Stimulated activated CD8-positive, alpha-beta memory T cell treated with anti-CD3 and anti-CD28 coated beads, Interleukin-2, amount 100 ng/mL, for 48 hours (primary cell): ENCODE measurements at regions not wholly inside any gene's neighbourhood (a gene's known extent, or its start where the extent isn't known, plus 50 kb on each side); places are given as distances from the start of the nearest gene placed in this dataset.
"Not testable (repeated sequence)": the region's sequence is repeated elsewhere in the genome, so short reads cannot be mapped to it uniquely, and the experiment has no call there.

Source experiments
- DNase-seq, 2 donors: peaks; one replicate each; pipeline ENCODE4 v3.0.0-alpha.2; 2020; ENCODE audit warnings: low read depth in 2 of 2

- DNase-seq, result no peak
Measured at GRCh38 chr10:78436706-78437406, 403.2 kb downstream of the RPS24 start.

DNA sequence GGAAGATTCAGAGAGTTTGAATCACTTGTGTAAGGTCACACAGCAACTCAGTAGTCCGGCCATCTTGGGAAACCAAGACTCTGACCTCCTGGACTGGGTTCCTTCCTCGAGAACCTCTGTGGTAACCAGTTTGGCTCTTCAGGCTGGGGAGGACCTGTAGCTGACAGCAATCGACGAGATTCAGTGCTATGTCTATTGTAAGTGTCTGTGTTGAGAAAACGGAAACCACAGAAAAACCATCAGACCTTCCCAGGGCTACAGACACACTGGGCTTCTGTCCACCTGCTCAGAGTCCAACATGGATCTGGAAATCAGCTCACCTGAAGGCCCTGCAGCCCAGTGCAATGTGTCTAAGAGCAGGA lies 403.7 kb downstream of the RPS24 start:
- no peak for DNase-seq

DNA sequence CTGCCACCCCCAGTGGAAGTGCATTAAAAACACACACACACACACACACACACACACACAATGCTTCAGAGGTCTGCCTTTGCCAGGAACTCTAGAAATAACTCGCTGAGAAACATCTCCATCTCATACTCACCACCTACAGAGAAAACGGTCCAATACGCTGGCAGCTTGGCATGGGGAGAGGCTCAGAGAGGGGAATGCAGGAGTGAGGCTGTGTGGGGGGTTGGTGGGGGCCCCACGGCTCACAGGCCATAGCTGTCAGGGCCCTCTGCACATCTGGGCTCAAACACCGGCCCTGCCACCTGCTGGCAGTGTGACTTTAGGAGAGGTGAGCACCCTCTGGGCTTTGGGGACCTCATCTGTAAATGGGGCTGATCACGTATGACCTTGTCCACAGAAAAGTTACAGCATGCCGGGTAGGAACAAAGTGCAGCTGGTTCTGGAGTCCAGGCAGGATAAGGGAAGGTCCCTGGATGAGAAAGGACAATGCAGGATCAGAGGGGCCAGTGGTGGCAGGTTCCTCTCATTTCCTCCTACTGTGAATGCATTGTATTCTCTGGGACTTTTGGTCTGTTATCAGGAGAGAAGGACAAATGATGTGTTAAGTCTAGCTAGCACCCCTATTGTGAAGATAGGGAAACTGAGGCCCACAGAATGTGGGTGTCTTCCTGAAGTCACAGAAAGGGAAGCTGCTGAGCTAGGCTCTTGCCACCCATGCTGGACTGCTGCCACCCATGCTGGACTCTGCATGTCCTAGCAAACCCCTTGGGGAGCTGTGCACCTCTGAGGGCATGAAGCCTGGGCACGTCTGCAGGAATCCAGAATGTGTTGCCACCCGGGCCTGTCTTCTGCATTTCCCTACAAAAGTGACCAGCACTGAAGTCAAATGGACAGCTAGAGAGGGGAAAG lies 404.6 kb downstream of the RPS24 start:
- no peak for DNase-seq

DNA sequence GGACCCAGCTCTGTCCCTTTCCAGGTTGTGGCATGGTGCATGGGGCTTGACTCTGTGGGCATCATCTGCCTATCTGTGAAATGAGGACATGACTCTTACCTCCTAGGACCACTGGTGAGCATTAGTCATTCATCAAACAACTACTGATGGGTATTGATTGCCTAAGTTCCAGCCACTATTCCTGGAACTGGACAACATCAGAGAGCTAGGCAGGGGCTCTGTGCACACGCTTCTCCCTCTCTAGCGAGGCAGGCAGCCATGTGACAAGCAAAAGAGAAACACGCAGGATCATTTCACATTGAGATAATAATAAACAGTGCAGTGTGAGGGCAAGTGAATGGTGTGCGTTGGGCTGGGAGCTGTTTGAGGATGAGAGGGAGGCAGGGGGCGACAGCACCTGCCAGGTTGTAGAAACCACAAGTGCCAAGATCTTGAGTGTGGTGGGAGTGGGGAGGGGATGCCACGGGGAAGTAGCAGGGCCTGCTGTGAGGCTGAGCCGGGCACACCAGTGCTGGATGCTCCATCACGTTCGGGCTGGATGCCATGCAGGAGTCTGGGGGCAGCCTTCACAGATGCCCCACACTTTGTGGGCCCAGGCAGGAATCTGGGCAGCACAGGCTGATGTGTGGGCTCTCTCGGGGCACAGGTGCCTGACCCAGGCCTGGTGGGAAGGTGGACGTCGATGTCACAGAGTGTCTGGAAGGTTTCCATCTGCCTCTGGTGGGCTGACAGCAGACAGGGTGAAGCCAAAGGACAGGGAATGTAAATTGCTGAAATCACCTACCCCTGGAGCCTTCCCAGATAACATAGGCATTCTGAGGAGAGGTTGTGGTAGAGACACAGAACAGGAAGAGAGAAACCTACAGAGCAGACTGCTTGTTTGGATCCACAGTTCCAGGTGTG lies 405.5 kb downstream of the RPS24 start:
- no peak for DNase-seq

DNA sequence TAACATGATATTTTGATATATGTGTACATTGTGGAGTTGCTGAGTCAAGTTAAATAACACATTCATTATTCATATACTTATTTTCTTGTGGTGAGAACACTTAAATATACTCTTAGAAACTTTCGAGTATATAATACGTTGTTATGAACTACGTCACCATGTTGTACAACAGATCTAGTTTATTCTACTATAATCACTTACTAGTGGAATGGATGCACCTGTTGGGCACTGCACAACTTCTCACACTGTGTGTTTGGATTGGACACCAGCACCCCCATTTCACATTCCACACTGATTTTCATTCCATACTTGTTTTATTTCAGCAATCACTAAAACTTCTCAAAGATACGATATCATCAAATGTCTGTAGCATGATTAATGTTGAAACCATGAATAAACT lies 407.3 kb downstream of the RPS24 start:
- DNase-seq, result no peak

- DNase-seq, result no peak
Measured at GRCh38 chr10:78441694-78442093, 408.0 kb downstream of the RPS24 start.

GRCh38 chr10:78442836-78443550 lies 409.3 kb downstream of the RPS24 start:
- DNase-seq, result no peak

GRCh38 chr10:78443900-78444571 lies 410.4 kb downstream of the RPS24 start:
- no peak for DNase-seq

DNA sequence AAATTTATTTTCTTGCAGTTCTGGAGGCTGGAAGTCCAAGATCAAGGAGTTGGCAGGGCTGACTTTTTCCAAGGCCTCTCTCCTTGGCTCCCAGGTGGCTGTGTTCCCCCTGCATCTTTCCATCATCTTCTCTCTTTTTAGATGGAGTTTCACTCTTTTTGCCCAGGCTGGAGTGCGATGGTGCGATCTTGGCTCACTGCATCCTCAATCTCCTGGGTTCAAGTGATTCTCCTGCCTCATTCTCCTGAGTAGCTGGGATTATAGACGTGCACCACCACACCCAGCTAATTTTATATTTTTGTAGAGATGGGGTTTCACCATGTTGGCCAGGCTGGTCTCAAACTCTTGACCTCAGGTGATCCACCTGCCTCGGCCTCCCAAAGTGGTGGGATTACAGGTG lies 411.1 kb downstream of the RPS24 start:
- DNase-seq, result not testable (repeated sequence)

GRCh38 chr10:78445308-78445707 lies 411.6 kb downstream of the RPS24 start:
- DNase-seq, result no peak

DNA sequence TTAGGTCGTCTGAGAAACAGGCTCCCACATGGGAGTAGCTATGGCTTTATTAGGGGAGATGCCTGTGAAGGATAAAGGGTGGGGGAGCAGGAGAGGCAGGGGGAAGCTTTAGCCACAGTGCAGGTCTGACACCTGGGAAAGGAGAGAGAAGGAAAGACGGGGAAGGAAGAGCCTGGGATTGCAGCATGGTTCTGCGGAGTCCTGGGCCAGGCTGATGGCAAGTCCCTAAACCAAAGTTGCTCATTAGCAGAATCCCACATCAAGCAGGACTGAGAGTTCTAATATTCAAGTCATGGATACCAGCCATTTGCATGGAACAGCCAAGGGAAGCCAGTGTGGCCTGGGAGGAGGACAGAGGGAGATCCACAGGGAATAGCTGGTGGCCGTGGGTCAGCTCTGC lies 414.8 kb downstream of the RPS24 start:
- DNase-seq, result no peak

DNA sequence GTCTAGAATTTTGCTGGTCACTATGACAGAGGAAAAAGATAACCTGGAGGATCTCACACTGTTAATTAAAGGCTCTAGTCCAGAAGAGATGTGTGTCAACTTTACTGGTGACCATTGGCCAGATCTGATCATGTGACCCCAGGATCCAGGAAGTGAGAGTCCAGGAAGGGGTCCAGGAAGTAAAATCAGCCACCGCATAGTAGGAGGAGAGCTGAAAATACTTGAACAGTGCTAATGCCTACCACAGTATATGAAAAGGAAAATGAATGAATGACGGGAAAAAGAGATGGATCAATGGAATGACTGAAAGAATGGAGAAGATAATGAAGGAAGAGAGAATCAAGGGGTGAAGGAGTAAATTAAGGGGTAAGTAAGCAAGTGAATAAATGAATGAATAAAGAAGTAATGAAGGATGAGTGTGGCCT lies 415.3 kb downstream of the RPS24 start:
- no peak for DNase-seq

- no peak for DNase-seq
Measured at GRCh38 chr10:78449554-78449953, 415.9 kb downstream of the RPS24 start.

DNA sequence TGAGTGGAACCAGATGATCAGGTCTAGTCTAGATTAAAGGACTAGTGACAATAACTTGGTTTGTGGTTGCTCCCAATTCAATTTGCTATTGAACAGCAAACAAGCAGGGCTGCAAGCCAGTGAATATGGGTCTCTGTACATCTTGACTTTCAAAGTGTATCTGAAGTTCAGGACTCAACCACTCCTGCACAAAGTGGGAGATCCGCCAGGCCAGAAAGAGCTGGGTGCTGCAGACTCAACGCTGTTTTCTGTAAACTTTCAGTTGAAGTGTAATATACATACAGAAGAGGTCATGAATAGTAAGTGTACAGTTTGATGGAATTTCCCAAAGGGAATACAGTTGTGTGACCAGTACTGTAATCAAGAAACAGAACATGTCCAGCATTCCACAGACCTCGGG lies 416.6 kb downstream of the RPS24 start:
- DNase-seq, result no peak

GRCh38 chr10:78450807-78451485 lies 417.3 kb downstream of the RPS24 start:
- no peak for DNase-seq

DNA sequence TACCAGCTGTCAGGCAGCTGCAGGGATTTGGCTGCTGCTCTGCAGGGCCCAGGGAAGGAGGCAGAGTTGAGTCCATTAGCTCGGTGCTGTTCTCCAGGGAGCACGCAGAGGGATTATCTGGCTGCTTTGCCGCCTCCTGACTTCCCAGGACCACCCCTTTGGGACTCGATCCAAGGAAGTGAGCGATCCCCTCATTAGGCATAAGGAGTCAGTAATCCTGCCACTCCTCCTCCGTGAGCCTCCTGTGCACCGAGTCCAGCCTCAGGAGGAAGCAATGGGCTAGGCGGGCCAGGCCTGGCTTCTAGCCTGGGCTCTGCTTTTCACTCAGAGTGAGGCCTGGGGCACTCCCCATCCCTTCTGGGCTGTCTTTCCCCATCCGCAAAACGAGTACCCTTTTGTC lies 417.9 kb downstream of the RPS24 start:
- no peak for DNase-seq

DNA sequence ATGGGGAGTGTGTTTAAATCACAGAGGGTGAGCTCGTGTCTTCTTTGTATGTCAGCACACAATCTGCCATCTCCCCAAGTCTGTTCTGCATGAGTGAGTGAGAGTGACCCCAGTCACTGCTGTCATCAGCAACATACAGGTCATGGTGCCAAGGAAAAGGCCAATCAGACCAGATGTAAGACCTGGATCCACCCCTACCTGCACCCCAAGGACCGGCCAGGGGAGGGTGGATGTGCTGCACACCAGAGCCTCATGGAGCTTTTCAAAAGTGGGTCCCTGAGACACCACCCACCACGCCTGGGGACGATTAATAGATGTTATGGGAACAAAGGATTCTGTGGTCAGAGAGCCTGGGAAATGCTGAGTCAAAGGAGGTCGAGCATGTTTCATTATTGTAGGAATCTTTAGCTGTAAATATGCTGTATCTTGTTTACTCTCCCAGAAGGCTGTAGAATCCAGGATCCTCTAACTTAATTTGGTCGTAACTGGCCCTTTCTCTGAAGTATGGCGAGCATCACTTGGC lies 420.5 kb downstream of the RPS24 start:
- DNase-seq, result no peak

- no peak for DNase-seq
Measured at GRCh38 chr10:78455236-78455635, 421.6 kb downstream of the RPS24 start.

DNA sequence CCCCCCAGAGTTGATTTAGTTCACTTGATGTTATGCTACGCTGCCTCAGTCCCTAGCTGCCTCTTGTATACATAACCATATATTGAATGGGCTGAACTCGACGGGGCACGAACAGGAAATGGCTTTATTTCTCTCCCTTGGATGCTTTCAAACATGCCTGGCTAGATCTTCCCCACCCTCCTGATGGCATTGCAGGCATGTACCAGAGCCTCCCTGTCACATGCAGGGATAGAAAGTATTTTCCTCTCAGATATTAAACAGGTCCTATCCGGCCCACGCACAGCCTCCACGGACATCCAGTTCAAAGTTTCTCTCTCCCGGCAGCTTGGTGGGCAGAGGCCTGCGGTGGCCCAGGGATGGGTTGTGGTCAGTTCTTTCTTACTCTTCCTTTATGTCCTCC lies 422.1 kb downstream of the RPS24 start:
- DNase-seq, result no peak
